Peyer's patch (tissue), 4 donors: ENCODE measurements at regions not wholly inside any gene's neighbourhood (a gene's known extent, or its start where the extent isn't known, plus 50 kb on each side); places are given as distances from the start of the nearest gene placed in this dataset.

Source experiments
- DNase-seq, 3 donors: peaks; one replicate each; pipeline ENCODE4 v3.0.0-alpha.2; 2017 to 2019
- H3K27ac ChIP-seq, 4 donors: fragments of 200-600 bp; sonication (generic); one replicate each; pipeline ENCODE4 v1.5.1; 2016 to 2019
- H3K27me3 ChIP-seq, 2 donors: fragments of 200-600 bp; sonication (generic); one replicate each; pipeline ENCODE4 v1.5.1; 2019
- H3K36me3 ChIP-seq, 3 donors: fragments of 200-600 bp; sonication (generic); one replicate each; pipeline ENCODE4 v1.5.1; 2016 to 2019
- H3K4me1 ChIP-seq, 4 donors: fragments of 200-600 bp; sonication (generic); one replicate each; pipeline ENCODE4 v1.5.1; 2016 to 2019
- H3K4me3 ChIP-seq, 4 donors: fragments of 200-600 bp; sonication (generic); 1 replicate in 3 of 4; 2 replicates in 1 of 4; pipeline ENCODE4 v1.5.1; 2016 to 2019; ENCODE audit warnings: mild to moderate bottlenecking in 1 of 4
- H3K9me3 ChIP-seq, 4 donors: fragments of 200-600 bp; sonication (generic); one replicate each; pipeline ENCODE4 v1.5.1; 2016 to 2019; ENCODE audit warnings: mild to moderate bottlenecking in 1 of 4
- CTCF ChIP-seq, 6 experiments: fragments of 450-650 bp in 4 of 6; fragments of 200-600 bp in 2 of 6; sonication (generic) in 1 of 6; IDR thresholded peaks; one replicate each; pipeline ENCODE4 v1.5.1; 2017 to 2019; ENCODE audit warnings: antibody characterized with exemption in 6 of 6, mild to moderate bottlenecking in 3 of 6, moderate library complexity in 1 of 6
- POLR2A ChIP-seq, 2 donors: fragments of 450-650 bp; IDR thresholded peaks; one replicate each; pipeline ENCODE4 v1.5.1; 2017; ENCODE audit warnings: antibody characterized with exemption in 2 of 2, mild to moderate bottlenecking in 2 of 2, moderate library complexity in 2 of 2

GRCh38 chr13:80428349-80429096, 87.6 kb upstream of the SPRY2 start:
- H3K27me3 ChIP-seq: no peaks in the 10 kb centered on the region

GRCh38 chr13:80419416-80419815, 78.5 kb upstream of the SPRY2 start:
- Histone ChIP-seq H3K27ac (no peak overlapping the region), H3K4me1 (no peaks in the 10 kb centered on the region), H3K4me3 (no peak overlapping the region), H3K36me3 (no peaks in the 10 kb centered on the region), H3K9me3 (no peaks in the 10 kb centered on the region), H3K27me3 (no peaks in the 10 kb centered on the region)
- no peak for DNase-seq
- TF ChIP-seq POLR2A (IDR thresholded peaks at IDR 0.05): no peak
- TF ChIP-seq CTCF (IDR thresholded peaks at IDR 0.05): no peak

More at GRCh38 chr13:80428349-80429096, 87.6 kb upstream of the SPRY2 start:
- H3K36me3 ChIP-seq: no peaks in the 10 kb centered on the region
- H3K27ac ChIP-seq: no peak overlapping the region
- TF ChIP-seq POLR2A (IDR thresholded peaks at IDR 0.05) (no peak), CTCF (IDR thresholded peaks at IDR 0.05) (no peak)
- H3K9me3 ChIP-seq: no peaks in the 10 kb centered on the region
- H3K4me3 ChIP-seq: no peak overlapping the region
- DNase-seq: no peak
- no peaks in the 10 kb centered on the region for H3K4me1 ChIP-seq

- Histone ChIP-seq H3K36me3 (no peaks in the 10 kb centered on the region), H3K27ac (no peak overlapping the region), H3K4me1 (no peaks in the 10 kb centered on the region), H3K9me3 (no peaks in the 10 kb centered on the region), H3K27me3 (no peaks in the 10 kb centered on the region), H3K4me3 (no peak overlapping the region)
- TF ChIP-seq POLR2A (IDR thresholded peaks at IDR 0.05) (no peak), CTCF (IDR thresholded peaks at IDR 0.05) (no peak)
- DNase-seq: no peak
Observed at GRCh38 chr13:80413611-80414010, 72.7 kb upstream of the SPRY2 start.

GRCh38 chr13:80408270-80408669, 67.3 kb upstream of the SPRY2 start:
- H3K27ac ChIP-seq: no peak overlapping the region
- H3K9me3 ChIP-seq: peaks cover 0 to 5% (median 0%) of the 10 kb centered on the region in 4 donors
- no peak for DNase-seq
- TF ChIP-seq CTCF (IDR thresholded peaks at IDR 0.05) (no peak), POLR2A (IDR thresholded peaks at IDR 0.05) (no peak)
- no peaks in the 10 kb centered on the region for H3K4me1 ChIP-seq
- H3K27me3 ChIP-seq: no peaks in the 10 kb centered on the region
- H3K4me3 ChIP-seq: no peak overlapping the region
- H3K36me3 ChIP-seq: no peaks in the 10 kb centered on the region

GRCh38 chr13:80400865-80401426, 60.0 kb upstream of the SPRY2 start:
- Histone ChIP-seq H3K4me1 (no peaks in the 10 kb centered on the region), H3K36me3 (no peaks in the 10 kb centered on the region), H3K9me3 (peaks cover 0 to 5% (median 0%) of the 10 kb centered on the region in 4 donors), H3K27me3 (no peaks in the 10 kb centered on the region), H3K4me3 (no peak overlapping the region), H3K27ac (peak overlapping the region in 1 of 4 donors; percentile 25)
- DNase-seq: no peak
- TF ChIP-seq POLR2A (IDR thresholded peaks at IDR 0.05) (no peak), CTCF (IDR thresholded peaks at IDR 0.05) (no peak)
